WTC11 (cell line): ENCODE measurements at regions not wholly inside any gene's neighbourhood (a gene's known extent, or its start where the extent isn't known, plus 50 kb on each side); places are given as distances from the start of the nearest gene placed in this dataset.

Experiments
- ATAC-seq: fragments of 200-7000 bp; cut with Tn5 transposase; 2 replicates; pipeline ENCODE4 v1.10.0; 2021; ENCODE audit warnings: mild to moderate bottlenecking, moderate library complexity
- CTCF ChIA-PET: fragments of 300-600 bp; sonication (Branson Sonifier 250); formaldehyde crosslinking; loops from one replicate; lab custom pipeline; 2021; ENCODE audit warnings: antibody characterized with exemption; lab: Charles Lee
- POLR2A ChIA-PET: fragments of 350-600 bp; sonication (Branson Sonifier 250); formaldehyde crosslinking; loops from one replicate; lab custom pipeline; 2021; ENCODE audit warnings: antibody characterized with exemption; lab: Charles Lee
- DNase-seq: peaks from one replicate; pipeline ENCODE4 v3.0.0; 2021; ENCODE audit warnings: low spot score
- H3K27ac Mint-ChIP-seq: 2 replicates; pipeline ENCODE4 v1.8.0; 2021; ENCODE audit warnings: mixed read lengths
- H3K27me3 Mint-ChIP-seq: 2 replicates; pipeline ENCODE4 v1.8.0; 2021; ENCODE audit warnings: low read depth, mild to moderate bottlenecking, moderate library complexity, mixed read lengths
- H3K36me3 Mint-ChIP-seq: 2 replicates; pipeline ENCODE4 v1.8.0; 2021; ENCODE audit warnings: mixed read lengths
- H3K4me1 Mint-ChIP-seq: 2 replicates; pipeline ENCODE4 v1.8.0; 2022; ENCODE audit warnings: mixed read lengths
- H3K4me3 Mint-ChIP-seq: 2 replicates; pipeline ENCODE4 v1.8.0; 2021; ENCODE audit warnings: mild to moderate bottlenecking, moderate library complexity, mixed read lengths
- H3K9me3 Mint-ChIP-seq: 2 replicates; pipeline ENCODE4 v1.8.0; 2021; ENCODE audit warnings: mixed read lengths
- ARID4B ChIP-seq: sonication (generic); formaldehyde crosslinking; IDR thresholded peaks from 2 replicates; pipeline ENCODE4 v1.8.0; 2023; ENCODE audit warnings: missing genetic modification reagents, mild to moderate bottlenecking, borderline replicate concordance
- ATF1 ChIP-seq: sonication (generic); formaldehyde crosslinking; IDR thresholded peaks from 2 replicates; pipeline ENCODE4 v1.8.1; 2023; ENCODE audit warnings: mild to moderate bottlenecking, moderate library complexity, missing genetic modification reagents
- ATF6 ChIP-seq: sonication (generic); formaldehyde crosslinking; IDR thresholded peaks from 2 replicates; pipeline ENCODE4 v1.8.1; 2023; ENCODE audit warnings: mild to moderate bottlenecking, missing genetic modification reagents
- CREM ChIP-seq: sonication (generic); formaldehyde crosslinking; IDR thresholded peaks from 2 replicates; pipeline ENCODE4 v1.8.1; 2022; ENCODE audit warnings: mild to moderate bottlenecking, missing genetic modification reagents, moderate library complexity
- E2F4 ChIP-seq: sonication (generic); formaldehyde crosslinking; IDR thresholded peaks from 2 replicates; pipeline ENCODE4 v1.8.1; 2022; ENCODE audit warnings: low read depth, mild to moderate bottlenecking, moderate library complexity, missing genetic modification reagents, borderline replicate concordance
- ESRRA ChIP-seq: sonication (generic); formaldehyde crosslinking; IDR thresholded peaks from 2 replicates; pipeline ENCODE4 v1.8.1; 2022; ENCODE audit warnings: mild to moderate bottlenecking, missing genetic modification reagents, borderline replicate concordance
- FOXP1 ChIP-seq: sonication (generic); formaldehyde crosslinking; IDR thresholded peaks from 2 replicates; pipeline ENCODE4 v1.8.0; 2022; ENCODE audit warnings: missing genetic modification reagents, mild to moderate bottlenecking, moderate library complexity, borderline replicate concordance
- JUN ChIP-seq: sonication (generic); formaldehyde crosslinking; IDR thresholded peaks from 2 replicates; pipeline ENCODE4 v1.8.0; 2023; ENCODE audit warnings: mild to moderate bottlenecking, missing genetic modification reagents
- MAX ChIP-seq: sonication (generic); formaldehyde crosslinking; IDR thresholded peaks from 2 replicates; pipeline ENCODE4 v1.8.0; 2022; ENCODE audit warnings: mild to moderate bottlenecking, missing genetic modification reagents
- NFATC4 ChIP-seq: fragments of 250-450 bp; sonication (Bioruptor Pico); IDR thresholded peaks from 2 replicates; pipeline ENCODE4 v1.9.0; 2021; ENCODE audit warnings: mild to moderate bottlenecking
- NFYB ChIP-seq: sonication (generic); formaldehyde crosslinking; conservative IDR thresholded peaks from 2 replicates; pipeline ENCODE4 v1.8.0; 2022; ENCODE audit warnings: low read depth, missing genetic modification reagents
- NR1H2 ChIP-seq: sonication (generic); formaldehyde crosslinking; IDR thresholded peaks from 2 replicates; pipeline ENCODE4 v1.9.0; 2021; ENCODE audit warnings: mild to moderate bottlenecking, moderate library complexity, missing genetic modification reagents
- ZBTB21 ChIP-seq: sonication (generic); formaldehyde crosslinking; IDR thresholded peaks from 2 replicates; pipeline ENCODE4 v1.8.1; 2023; ENCODE audit warnings: mild to moderate bottlenecking, missing genetic modification reagents, borderline replicate concordance
- ZNF263 ChIP-seq: sonication (generic); formaldehyde crosslinking; IDR thresholded peaks from 2 replicates; pipeline ENCODE4 v1.8.1; 2022; ENCODE audit warnings: low read depth, mild to moderate bottlenecking, moderate library complexity, missing genetic modification reagents
- ZNF281 ChIP-seq: sonication (generic); formaldehyde crosslinking; IDR thresholded peaks from 2 replicates; pipeline ENCODE4 v1.8.0; 2023; ENCODE audit warnings: mild to moderate bottlenecking, missing genetic modification reagents
- ZNF317 ChIP-seq: sonication (generic); formaldehyde crosslinking; IDR thresholded peaks from 2 replicates; pipeline ENCODE4 v1.8.1; 2023; ENCODE audit warnings: low read depth, mild to moderate bottlenecking, moderate library complexity, missing genetic modification reagents, borderline replicate concordance
- ZNF416 ChIP-seq: fragments of 250-450 bp; sonication (Bioruptor Pico); IDR thresholded peaks from 2 replicates; pipeline ENCODE4 v1.9.0; 2021; ENCODE audit warnings: mild to moderate bottlenecking, inconsistent platforms

GRCh38 chr1:188241629-188242028 lies 1412.9 kb downstream of the PLA2G4A start (continued):
- TF ChIP-seq E2F4 (no peak), ESRRA (CRISPR knock-in tag) (no peak)

GRCh38 chr1:188243456-188243855 lies 1414.7 kb downstream of the PLA2G4A start:
- POLR2A ChIA-PET = no interaction called here
- no peak overlapping the region for H3K27ac Mint-ChIP-seq
- no peak for ATAC-seq
- H3K36me3 Mint-ChIP-seq = no peaks in the 10 kb centered on the region
- TF ChIP-seq ZNF416 (CRISPR knock-in tag) = no peak
- TF ChIP-seq, all 79 proteins: peak for 0
- DNase-seq = no peak
- Mint-ChIP-seq H3K4me3 (no peak overlapping the region), H3K4me1 (0 out of 2 replicates have a peak, but pooled peaks cover 5% of the 10 kb centered on the region), H3K27me3 (no peaks in the 10 kb centered on the region), H3K9me3 (no peaks in the 10 kb centered on the region)
- CTCF ChIA-PET = no interaction called here

- 0 out of 2 replicates have a peak, but pooled peaks cover 5% of the 10 kb centered on the region for H3K4me1 Mint-ChIP-seq
- H3K36me3 Mint-ChIP-seq = no peaks in the 10 kb centered on the region
- no peak overlapping the region for H3K27ac Mint-ChIP-seq
- DNase-seq = no peak
- TF ChIP-seq ARID4B (CRISPR knock-in tag) = no peak
- TF ChIP-seq ATF1 (CRISPR knock-in tag) = no peak
- no peak for TF ChIP-seq NFYB (CRISPR knock-in tag)
- no peak for TF ChIP-seq ZNF317
- TF ChIP-seq MAX (CRISPR knock-in tag) = no peak
- TF ChIP-seq ZNF263 (CRISPR knock-in tag) = no peak
- no peak for TF ChIP-seq NFATC4 (CRISPR knock-in tag)
- no peak for TF ChIP-seq FOXP1
- no peak for TF ChIP-seq ATF6 (CRISPR knock-in tag)
- no peak for TF ChIP-seq CREM (CRISPR knock-in tag)
- TF ChIP-seq NR1H2 (CRISPR knock-in tag) = no peak
- no peak for TF ChIP-seq ZNF281
- no peak for TF ChIP-seq JUN (CRISPR knock-in tag)
- no peak for TF ChIP-seq ZBTB21 (CRISPR knock-in tag)
- no peaks in the 10 kb centered on the region for H3K9me3 Mint-ChIP-seq
- CTCF ChIA-PET = no interaction called here
- H3K4me3 Mint-ChIP-seq = no peak overlapping the region
- POLR2A ChIA-PET = no interaction called here
- no peak for ATAC-seq
- H3K27me3 Mint-ChIP-seq = no peaks in the 10 kb centered on the region
Observed at GRCh38 chr1:188244681-188245080, 1415.9 kb downstream of the PLA2G4A start.
